ENCODE measurements at regions not wholly inside any gene's neighbourhood (a gene's known extent, or its start where the extent isn't known, plus 50 kb on each side); places are given as distances from the start of the nearest gene placed in this dataset.

DNA sequence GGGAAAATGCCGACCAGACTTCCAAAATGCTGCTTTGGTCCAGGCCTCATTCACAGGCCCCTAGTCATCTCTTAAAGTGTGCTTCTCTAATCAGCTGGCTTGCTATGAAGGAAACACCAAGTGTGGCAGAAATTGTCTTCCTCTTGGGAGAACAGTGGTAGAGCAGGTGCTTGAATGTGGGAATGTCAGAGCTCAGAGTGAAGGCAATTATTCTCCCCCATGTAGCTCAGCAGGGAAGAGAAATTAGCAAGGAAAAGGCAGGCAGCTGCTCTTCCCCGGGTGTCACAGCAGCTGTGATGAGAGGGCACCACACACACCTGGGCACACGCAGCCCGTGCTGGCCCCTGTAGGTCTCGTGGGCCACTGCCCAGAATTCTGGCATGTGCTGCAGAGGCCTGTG, 358.5 kb downstream of the WDR72 start:
- no peak overlapping the region for H3K27ac ChIP-seq (ENCODE audit: low read depth, low read length)
- no peaks in the 10 kb centered on the region for H3K79me2 ChIP-seq (ENCODE audit: insufficient read depth, low read length)
- H3K4me1 ChIP-seq (ENCODE audit: control insufficient read depth in 1 of 2, insufficient read depth in 2 of 2, low read length in 2 of 2) = no peaks in the 10 kb centered on the region
- DNase-seq (ENCODE audit: low read depth, low spot score) (no peak), ATAC-seq (no peak)
- H3K36me3 ChIP-seq (ENCODE audit: control insufficient read depth in 1 of 2, insufficient read depth in 2 of 2, low read length in 2 of 2) = no peaks in the 10 kb centered on the region
- peaks cover 0 to under 1% of the 10 kb centered on the region in 2 experiments; a peak in 1 of 4 replicates for H3K9me3 ChIP-seq (ENCODE audit: control insufficient read depth in 1 of 2, insufficient read depth in 1 of 2, low read depth in 1 of 2, low read length in 2 of 2)
- CTCF ChIA-PET = no interaction called here
- H3K27me3 ChIP-seq (ENCODE audit: insufficient read depth, low read length) = peaks cover 5% of the 10 kb centered on the region; the same call in 1 of the 2 replicates
- no peaks in the 10 kb centered on the region for H4K20me1 ChIP-seq (ENCODE audit: insufficient read depth)
- no peaks in the 10 kb centered on the region for H3K9me2 ChIP-seq (ENCODE audit: insufficient read depth)
- no peak overlapping the region for H3K4me3 ChIP-seq (replicated peaks in 1 of 2; ENCODE audit: low read depth in 1 of 2, low read length in 2 of 2)
- no peak overlapping the region for H2AFZ ChIP-seq (ENCODE audit: low read depth, low read length, poor library complexity, severe bottlenecking)
- H3K4me2 ChIP-seq (ENCODE audit: low read length) = no peak overlapping the region
- no peak overlapping the region for H3K9ac ChIP-seq (ENCODE audit: low read length)
- POLR2A ChIA-PET = no interaction called here
- TF ChIP-seq ELF1 (IDR thresholded peaks at IDR 0.05; ENCODE audit: borderline replicate concordance, low read depth) (no peak), JUND (IDR thresholded peaks at IDR 0.05) (no peak), POLR2AphosphoS5 (IDR thresholded peaks at IDR 0.05; ENCODE audit: low read depth, low read length) (no peak), CEBPB (IDR thresholded peaks at IDR 0.05; ENCODE audit: low read depth) (no peak), YY1 (IDR thresholded peaks at IDR 0.05; ENCODE audit: extremely low read depth, insufficient replicate concordance, low read depth, low read length) (no peak), SRF (IDR thresholded peaks at IDR 0.05; ENCODE audit: low read depth) (no peak), FOSL1 (IDR thresholded peaks at IDR 0.05; ENCODE audit: low read depth) (no peak), CBX3 (IDR thresholded peaks at IDR 0.05; ENCODE audit: low read depth) (no peak), POLR2A (IDR thresholded peaks at IDR 0.05; ENCODE audit: borderline replicate concordance, extremely low read depth, insufficient read depth, insufficient read length) (no peak), SIN3A (IDR thresholded peaks at IDR 0.05; ENCODE audit: low read depth) (no peak), ZFX (IDR thresholded peaks at IDR 0.05) (no peak), SP1 (IDR thresholded peaks at IDR 0.05; ENCODE audit: low read depth) (no peak)
- TF ChIP-seq, protein P1, sequence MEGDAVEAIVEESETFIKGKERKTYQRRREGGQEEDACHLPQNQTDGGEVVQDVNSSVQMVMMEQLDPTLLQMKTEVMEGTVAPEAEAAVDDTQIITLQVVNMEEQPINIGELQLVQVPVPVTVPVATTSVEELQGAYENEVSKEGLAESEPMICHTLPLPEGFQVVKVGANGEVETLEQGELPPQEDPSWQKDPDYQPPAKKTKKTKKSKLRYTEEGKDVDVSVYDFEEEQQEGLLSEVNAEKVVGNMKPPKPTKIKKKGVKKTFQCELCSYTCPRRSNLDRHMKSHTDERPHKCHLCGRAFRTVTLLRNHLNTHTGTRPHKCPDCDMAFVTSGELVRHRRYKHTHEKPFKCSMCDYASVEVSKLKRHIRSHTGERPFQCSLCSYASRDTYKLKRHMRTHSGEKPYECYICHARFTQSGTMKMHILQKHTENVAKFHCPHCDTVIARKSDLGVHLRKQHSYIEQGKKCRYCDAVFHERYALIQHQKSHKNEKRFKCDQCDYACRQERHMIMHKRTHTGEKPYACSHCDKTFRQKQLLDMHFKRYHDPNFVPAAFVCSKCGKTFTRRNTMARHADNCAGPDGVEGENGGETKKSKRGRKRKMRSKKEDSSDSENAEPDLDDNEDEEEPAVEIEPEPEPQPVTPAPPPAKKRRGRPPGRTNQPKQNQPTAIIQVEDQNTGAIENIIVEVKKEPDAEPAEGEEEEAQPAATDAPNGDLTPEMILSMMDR (IDR thresholded peaks at IDR 0.05 in 2 of 3, conservative IDR thresholded peaks at IDR 0.05 in 1 of 3; ENCODE audit: borderline replicate concordance in 1 of 3, insufficient read depth in 1 of 3, low read depth in 2 of 3, low read length in 2 of 3) = no peak
- TF ChIP-seq, protein P2, sequence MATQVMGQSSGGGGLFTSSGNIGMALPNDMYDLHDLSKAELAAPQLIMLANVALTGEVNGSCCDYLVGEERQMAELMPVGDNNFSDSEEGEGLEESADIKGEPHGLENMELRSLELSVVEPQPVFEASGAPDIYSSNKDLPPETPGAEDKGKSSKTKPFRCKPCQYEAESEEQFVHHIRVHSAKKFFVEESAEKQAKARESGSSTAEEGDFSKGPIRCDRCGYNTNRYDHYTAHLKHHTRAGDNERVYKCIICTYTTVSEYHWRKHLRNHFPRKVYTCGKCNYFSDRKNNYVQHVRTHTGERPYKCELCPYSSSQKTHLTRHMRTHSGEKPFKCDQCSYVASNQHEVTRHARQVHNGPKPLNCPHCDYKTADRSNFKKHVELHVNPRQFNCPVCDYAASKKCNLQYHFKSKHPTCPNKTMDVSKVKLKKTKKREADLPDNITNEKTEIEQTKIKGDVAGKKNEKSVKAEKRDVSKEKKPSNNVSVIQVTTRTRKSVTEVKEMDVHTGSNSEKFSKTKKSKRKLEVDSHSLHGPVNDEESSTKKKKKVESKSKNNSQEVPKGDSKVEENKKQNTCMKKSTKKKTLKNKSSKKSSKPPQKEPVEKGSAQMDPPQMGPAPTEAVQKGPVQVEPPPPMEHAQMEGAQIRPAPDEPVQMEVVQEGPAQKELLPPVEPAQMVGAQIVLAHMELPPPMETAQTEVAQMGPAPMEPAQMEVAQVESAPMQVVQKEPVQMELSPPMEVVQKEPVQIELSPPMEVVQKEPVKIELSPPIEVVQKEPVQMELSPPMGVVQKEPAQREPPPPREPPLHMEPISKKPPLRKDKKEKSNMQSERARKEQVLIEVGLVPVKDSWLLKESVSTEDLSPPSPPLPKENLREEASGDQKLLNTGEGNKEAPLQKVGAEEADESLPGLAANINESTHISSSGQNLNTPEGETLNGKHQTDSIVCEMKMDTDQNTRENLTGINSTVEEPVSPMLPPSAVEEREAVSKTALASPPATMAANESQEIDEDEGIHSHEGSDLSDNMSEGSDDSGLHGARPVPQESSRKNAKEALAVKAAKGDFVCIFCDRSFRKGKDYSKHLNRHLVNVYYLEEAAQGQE (IDR thresholded peaks at IDR 0.05; ENCODE audit: low read depth) = no peak
- TF ChIP-seq, protein P3, sequence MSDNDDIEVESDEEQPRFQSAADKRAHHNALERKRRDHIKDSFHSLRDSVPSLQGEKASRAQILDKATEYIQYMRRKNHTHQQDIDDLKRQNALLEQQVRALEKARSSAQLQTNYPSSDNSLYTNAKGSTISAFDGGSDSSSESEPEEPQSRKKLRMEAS (IDR thresholded peaks at IDR 0.05) = no peak
- TF ChIP-seq, protein P4, sequence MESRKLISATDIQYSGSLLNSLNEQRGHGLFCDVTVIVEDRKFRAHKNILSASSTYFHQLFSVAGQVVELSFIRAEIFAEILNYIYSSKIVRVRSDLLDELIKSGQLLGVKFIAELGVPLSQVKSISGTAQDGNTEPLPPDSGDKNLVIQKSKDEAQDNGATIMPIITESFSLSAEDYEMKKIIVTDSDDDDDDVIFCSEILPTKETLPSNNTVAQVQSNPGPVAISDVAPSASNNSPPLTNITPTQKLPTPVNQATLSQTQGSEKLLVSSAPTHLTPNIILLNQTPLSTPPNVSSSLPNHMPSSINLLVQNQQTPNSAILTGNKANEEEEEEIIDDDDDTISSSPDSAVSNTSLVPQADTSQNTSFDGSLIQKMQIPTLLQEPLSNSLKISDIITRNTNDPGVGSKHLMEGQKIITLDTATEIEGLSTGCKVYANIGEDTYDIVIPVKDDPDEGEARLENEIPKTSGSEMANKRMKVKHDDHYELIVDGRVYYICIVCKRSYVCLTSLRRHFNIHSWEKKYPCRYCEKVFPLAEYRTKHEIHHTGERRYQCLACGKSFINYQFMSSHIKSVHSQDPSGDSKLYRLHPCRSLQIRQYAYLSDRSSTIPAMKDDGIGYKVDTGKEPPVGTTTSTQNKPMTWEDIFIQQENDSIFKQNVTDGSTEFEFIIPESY (IDR thresholded peaks at IDR 0.05; ENCODE audit: extremely low read depth, insufficient replicate concordance, low read length) = no peak
- TF ChIP-seq, protein P5, sequence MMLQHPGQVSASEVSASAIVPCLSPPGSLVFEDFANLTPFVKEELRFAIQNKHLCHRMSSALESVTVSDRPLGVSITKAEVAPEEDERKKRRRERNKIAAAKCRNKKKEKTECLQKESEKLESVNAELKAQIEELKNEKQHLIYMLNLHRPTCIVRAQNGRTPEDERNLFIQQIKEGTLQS (IDR thresholded peaks at IDR 0.05) = no peak
- RAD21 ChIA-PET (ENCODE audit: low non-redundant PET in 1 of 2, low total read pairs in 2 of 2, uncharacterized antibody in 2 of 2, unreplicated experiment in 2 of 2) = no interaction called here
- BruUV-seq (replicated peaks) = no TSS peak
- intact Hi-C loops (cut with micrococcal nuclease) = no loop called here
